ENCODE measurements at regions not wholly inside any gene's neighbourhood (a gene's known extent, or its start where the extent isn't known, plus 50 kb on each side); places are given as distances from the start of the nearest gene placed in this dataset.

DNA sequence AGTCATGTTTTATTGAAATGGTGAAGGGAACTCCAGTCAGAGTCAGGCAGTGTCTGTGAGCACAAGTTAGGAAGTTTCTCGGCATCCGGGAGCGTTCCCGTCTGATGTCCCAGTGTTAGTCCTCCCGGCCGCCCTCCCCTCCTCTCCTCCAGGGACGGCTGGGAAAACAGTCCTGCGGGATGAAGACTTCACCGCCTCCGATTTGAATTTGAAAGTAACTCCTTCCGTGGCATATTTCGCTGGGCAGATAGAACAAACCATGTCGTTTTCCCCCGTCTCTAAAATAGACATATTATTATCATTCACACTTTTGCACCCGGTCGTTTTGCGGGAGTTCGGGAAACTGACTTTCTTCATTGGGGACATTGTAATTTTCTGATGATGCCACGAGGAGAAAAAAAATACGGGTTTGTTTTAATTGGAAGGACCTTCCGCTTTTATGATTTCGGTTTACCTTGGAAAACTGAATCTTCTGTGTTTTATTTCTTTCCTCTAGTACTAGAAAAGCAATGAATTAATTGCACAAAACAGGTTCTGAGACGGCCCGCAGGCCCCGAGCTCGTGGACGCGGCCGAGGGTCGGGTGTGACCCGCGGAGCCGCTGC is 76.6 kb downstream of the ZIC5 start:
- intact Hi-C loops (cut with DNase I): no loop called here
- peaks cover 12% of the 10 kb centered on the region for H3K27me3 ChIP-seq
- H3K9me3 ChIP-seq: no peaks in the 10 kb centered on the region
- no peak for DNase-seq (ENCODE audit: low spot score in 2 of 2)
- TF ChIP-seq, protein P1, sequence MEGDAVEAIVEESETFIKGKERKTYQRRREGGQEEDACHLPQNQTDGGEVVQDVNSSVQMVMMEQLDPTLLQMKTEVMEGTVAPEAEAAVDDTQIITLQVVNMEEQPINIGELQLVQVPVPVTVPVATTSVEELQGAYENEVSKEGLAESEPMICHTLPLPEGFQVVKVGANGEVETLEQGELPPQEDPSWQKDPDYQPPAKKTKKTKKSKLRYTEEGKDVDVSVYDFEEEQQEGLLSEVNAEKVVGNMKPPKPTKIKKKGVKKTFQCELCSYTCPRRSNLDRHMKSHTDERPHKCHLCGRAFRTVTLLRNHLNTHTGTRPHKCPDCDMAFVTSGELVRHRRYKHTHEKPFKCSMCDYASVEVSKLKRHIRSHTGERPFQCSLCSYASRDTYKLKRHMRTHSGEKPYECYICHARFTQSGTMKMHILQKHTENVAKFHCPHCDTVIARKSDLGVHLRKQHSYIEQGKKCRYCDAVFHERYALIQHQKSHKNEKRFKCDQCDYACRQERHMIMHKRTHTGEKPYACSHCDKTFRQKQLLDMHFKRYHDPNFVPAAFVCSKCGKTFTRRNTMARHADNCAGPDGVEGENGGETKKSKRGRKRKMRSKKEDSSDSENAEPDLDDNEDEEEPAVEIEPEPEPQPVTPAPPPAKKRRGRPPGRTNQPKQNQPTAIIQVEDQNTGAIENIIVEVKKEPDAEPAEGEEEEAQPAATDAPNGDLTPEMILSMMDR (IDR thresholded peaks at IDR 0.05): no peak
- no peaks in the 10 kb centered on the region for H3K36me3 ChIP-seq
- H3K27ac ChIP-seq: no peak overlapping the region
- H3K4me1 ChIP-seq: no peaks in the 10 kb centered on the region
- peak overlapping the region; percentile 40 to 54 for H3K4me3 ChIP-seq

DNA sequence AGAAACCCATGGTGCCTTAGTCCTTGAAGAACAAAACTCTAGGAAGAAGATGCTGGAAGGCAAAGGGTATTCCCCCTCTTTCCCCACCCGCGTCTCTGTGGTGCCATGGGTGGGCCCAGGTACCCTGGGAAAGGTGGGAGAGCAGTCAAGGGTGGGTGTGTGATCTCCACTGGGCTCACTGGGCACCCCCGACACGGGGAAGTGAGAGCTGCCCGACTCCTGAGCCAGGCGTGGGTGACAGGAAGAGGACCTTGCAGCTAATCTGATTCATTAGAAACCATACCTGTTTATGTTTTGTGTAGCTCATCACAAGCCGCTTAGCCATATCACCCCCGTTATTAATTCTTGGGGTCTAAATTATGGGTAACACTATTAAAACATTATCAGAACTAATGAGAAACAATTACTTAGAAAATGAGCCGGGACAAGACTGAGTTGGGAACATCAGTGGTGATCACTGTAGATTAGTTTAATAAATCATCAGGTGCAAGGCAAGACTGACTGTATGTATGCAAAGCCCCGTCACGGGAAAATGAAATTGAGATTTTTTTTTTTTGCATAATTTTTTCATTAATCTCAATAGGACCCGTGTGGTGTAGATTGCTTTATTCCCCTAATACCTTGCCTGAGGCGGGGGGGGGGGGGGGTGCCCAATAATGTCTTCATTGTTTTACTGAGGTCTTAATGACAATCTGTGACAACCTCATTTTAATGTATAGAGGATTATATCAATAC is 77.3 kb downstream of the ZIC5 start:
- no peak for DNase-seq (ENCODE audit: low spot score in 2 of 2)
- H3K4me3 ChIP-seq: peak overlapping the region in 1 of 2 donors; percentile 40

DNA sequence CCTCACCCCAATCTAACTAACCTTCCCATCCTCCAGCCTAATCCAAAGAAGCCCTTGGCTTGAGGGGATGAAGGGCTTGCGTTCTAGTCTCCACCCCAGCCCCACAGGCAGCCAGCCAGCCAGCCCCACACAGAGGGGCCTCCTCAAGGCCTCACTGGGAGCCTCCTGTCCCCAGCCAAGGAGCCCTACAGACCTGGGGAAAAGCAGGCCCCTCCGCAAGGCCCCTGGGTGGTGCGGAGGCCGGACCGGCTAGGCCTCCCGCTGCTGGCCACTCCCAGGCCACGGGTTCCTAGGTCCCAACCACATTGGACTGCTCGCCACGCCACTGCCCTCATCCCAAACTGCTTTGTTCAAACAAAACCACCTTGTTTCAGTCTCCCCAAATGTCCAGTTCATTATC is 78.0 kb downstream of the ZIC5 start:
- Histone ChIP-seq H3K27ac (no peak overlapping the region), H3K4me1 (no peaks in the 10 kb centered on the region), H3K27me3 (peaks cover 12% of the 10 kb centered on the region), H3K36me3 (no peaks in the 10 kb centered on the region), H3K9me3 (no peaks in the 10 kb centered on the region), H3K4me3 (no peak overlapping the region)
- TF ChIP-seq, protein P1 (IDR thresholded peaks at IDR 0.05): no peak
- DNase-seq (ENCODE audit: low spot score in 2 of 2): no peak
- intact Hi-C loops (cut with DNase I): no loop called here

More for the DNA sequence above, 77.3 kb downstream of the ZIC5 start:
- no peaks in the 10 kb centered on the region for H3K4me1 ChIP-seq
- intact Hi-C loops (cut with DNase I): no loop called here
- H3K36me3 ChIP-seq: no peaks in the 10 kb centered on the region
- TF ChIP-seq, protein P1 (IDR thresholded peaks at IDR 0.05): no peak
- no peaks in the 10 kb centered on the region for H3K9me3 ChIP-seq
- peaks cover 12% of the 10 kb centered on the region for H3K27me3 ChIP-seq
- H3K27ac ChIP-seq: no peak overlapping the region

DNA sequence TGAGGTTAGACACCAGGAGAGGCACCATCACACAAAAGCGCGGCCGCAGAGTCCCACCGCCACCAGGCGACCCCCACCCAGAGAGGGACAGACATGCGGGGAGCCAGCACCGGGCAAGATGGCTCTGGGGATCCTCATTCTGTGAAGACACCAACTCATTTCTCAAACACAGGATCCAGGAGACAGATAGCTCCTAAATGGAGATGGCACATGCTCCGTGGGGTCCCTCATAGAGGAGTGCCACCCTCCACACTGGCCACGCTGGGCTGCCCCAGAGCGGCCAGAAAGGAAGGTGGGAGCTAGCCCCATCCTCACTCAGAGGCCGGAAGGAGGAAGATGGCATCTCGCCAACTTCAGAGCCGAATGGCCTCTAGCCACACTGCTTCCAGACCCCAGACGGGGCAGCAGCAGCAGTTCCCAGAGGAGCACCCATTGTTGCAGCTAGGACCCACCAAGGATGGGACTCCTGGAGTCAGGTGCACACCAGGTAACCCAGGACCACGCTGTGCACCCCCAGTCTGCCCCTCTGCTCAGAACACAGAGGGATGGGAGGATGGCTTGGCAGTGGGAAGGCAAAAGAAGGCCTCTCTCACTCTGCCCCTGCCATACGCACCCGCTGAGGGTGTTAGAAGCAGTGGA is 78.6 kb downstream of the ZIC5 start:
- Histone ChIP-seq H3K4me3 (no peak overlapping the region), H3K4me1 (no peaks in the 10 kb centered on the region), H3K36me3 (no peaks in the 10 kb centered on the region), H3K9me3 (no peaks in the 10 kb centered on the region), H3K27ac (no peak overlapping the region), H3K27me3 (peaks cover 12% of the 10 kb centered on the region)
- no peak for DNase-seq (ENCODE audit: low spot score in 2 of 2)
- TF ChIP-seq, protein P1 (IDR thresholded peaks at IDR 0.05): no peak
- intact Hi-C loops (cut with DNase I): no loop called here

DNA sequence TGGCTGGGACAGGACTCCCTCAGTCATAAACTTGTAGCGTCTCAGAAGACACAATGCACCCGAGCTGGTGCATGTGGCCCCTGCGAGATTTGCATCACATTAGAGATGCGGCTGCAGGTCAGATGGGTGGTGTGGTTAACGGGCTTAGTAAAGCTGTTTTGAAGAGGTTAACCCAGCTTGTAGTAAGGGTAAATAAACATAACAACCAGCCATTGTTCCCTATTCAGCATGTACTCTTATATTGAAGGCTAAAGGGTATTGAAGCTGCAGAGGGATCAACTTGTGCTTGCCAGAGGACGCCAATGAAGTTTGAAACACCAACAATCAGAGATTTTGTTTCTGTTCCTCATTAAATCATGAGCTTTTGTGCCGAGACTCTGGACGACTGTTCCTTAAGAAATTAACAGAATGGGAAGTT is 79.4 kb downstream of the ZIC5 start:
- Histone ChIP-seq H3K36me3 (no peaks in the 10 kb centered on the region), H3K4me1 (no peaks in the 10 kb centered on the region), H3K4me3 (no peak overlapping the region), H3K27ac (no peak overlapping the region), H3K9me3 (no peaks in the 10 kb centered on the region), H3K27me3 (peaks cover 12% of the 10 kb centered on the region)
- TF ChIP-seq, protein P1 (IDR thresholded peaks at IDR 0.05): no peak
- no peak for DNase-seq (ENCODE audit: low spot score in 2 of 2)
- intact Hi-C loops (cut with DNase I): no loop called here
